ENCODE measurements at regions not wholly inside any gene's neighbourhood (a gene's known extent, or its start where the extent isn't known, plus 50 kb on each side); places are given as distances from the start of the nearest gene placed in this dataset.

DNA sequence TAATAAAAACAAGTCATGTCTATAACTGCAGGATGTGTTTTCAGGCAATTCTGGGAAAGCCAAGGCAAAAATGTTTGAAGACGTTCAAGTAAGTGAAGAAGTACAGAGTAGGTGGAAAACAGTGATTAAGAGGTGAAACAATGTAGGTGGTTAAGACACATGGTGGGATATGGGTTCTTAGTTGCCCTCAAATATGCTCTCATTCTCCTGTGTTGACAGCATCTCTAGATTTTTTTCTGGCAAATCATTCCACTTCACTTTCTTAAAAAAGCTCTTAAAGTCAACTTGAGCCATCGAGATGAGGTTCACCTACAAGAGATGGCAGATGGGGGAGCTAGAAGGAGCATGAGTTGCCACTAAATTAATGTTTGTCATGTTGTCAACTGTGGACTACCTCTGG is 1041.0 kb upstream of the CNTN5 start:
- no peak for TF ChIP-seq EZH2 (IDR thresholded peaks at IDR 0.05; ENCODE audit: borderline replicate concordance, low read depth, low read length, poor library complexity, severe bottlenecking)
- TF ChIP-seq, protein P1, sequence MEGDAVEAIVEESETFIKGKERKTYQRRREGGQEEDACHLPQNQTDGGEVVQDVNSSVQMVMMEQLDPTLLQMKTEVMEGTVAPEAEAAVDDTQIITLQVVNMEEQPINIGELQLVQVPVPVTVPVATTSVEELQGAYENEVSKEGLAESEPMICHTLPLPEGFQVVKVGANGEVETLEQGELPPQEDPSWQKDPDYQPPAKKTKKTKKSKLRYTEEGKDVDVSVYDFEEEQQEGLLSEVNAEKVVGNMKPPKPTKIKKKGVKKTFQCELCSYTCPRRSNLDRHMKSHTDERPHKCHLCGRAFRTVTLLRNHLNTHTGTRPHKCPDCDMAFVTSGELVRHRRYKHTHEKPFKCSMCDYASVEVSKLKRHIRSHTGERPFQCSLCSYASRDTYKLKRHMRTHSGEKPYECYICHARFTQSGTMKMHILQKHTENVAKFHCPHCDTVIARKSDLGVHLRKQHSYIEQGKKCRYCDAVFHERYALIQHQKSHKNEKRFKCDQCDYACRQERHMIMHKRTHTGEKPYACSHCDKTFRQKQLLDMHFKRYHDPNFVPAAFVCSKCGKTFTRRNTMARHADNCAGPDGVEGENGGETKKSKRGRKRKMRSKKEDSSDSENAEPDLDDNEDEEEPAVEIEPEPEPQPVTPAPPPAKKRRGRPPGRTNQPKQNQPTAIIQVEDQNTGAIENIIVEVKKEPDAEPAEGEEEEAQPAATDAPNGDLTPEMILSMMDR (conservative IDR thresholded peaks at IDR 0.05; ENCODE audit: low read depth, low read length), result no peak
- intact Hi-C loops (cut with micrococcal nuclease; ENCODE audit: unreplicated experiment), result no loop called here
- no peak overlapping the region for H3K4me3 ChIP-seq (ENCODE audit: low read depth, low read length, poor library complexity, severe bottlenecking)
- CTCF ChIA-PET, result no interaction called here
- POLR2A ChIA-PET (ENCODE audit: low non-redundant PET), result no interaction called here
- no peak for DNase-seq (ENCODE audit: low spot score)
- H3K27me3 ChIP-seq (replicated peaks; ENCODE audit: insufficient read depth, low read depth, low read length, poor library complexity), result no peaks in the 10 kb centered on the region
- no peaks in the 10 kb centered on the region for H3K4me1 ChIP-seq (ENCODE audit: insufficient read depth, low read length, poor library complexity, severe bottlenecking)
- H3K36me3 ChIP-seq (ENCODE audit: insufficient read depth, low read length, poor library complexity, severe bottlenecking), result no peaks in the 10 kb centered on the region
- H3K27ac ChIP-seq (ENCODE audit: low read depth, low read length, poor library complexity, severe bottlenecking), result no peak overlapping the region
- no TSS peak for BruUV-seq (replicated peaks)
- H3K9me3 ChIP-seq (ENCODE audit: low read depth, low read length, poor library complexity, severe bottlenecking), result no peaks in the 10 kb centered on the region

DNA sequence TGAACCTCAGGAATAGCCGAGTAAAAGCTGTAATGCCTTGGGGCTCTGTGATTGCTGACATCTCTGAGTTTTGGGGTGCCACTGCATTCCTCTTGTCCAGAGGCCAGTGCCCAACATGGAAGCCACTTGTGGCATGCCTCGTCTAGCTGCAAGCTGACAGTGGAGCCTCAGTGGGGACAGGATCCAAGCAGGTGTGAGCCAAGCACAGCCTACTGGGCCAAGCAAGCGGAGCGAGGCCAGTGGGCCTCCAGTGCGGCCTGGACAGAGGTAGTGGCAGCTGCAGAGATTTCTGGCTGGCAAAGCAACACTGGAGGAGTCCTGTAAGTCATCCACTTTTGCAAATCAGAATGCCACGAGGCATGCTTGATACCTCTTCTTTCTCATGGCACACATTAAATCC is 1038.2 kb upstream of the CNTN5 start:
- BruUV-seq (replicated peaks), result no TSS peak
- no peaks in the 10 kb centered on the region for H3K36me3 ChIP-seq (ENCODE audit: insufficient read depth, low read length, poor library complexity, severe bottlenecking)
- no peaks in the 10 kb centered on the region for H3K4me1 ChIP-seq (ENCODE audit: insufficient read depth, low read length, poor library complexity, severe bottlenecking)
- ChIA-PET CTCF (no interaction called here), POLR2A (ENCODE audit: low non-redundant PET) (no interaction called here)
- no peak for DNase-seq (ENCODE audit: low spot score)
- H3K9me3 ChIP-seq (ENCODE audit: low read depth, low read length, poor library complexity, severe bottlenecking), result no peaks in the 10 kb centered on the region
- TF ChIP-seq, protein P1 (conservative IDR thresholded peaks at IDR 0.05; ENCODE audit: low read depth, low read length), result no peak
- no peak for TF ChIP-seq EZH2 (IDR thresholded peaks at IDR 0.05; ENCODE audit: borderline replicate concordance, low read depth, low read length, poor library complexity, severe bottlenecking)
- no peaks in the 10 kb centered on the region for H3K27me3 ChIP-seq (replicated peaks; ENCODE audit: insufficient read depth, low read depth, low read length, poor library complexity)
- no peak overlapping the region for H3K4me3 ChIP-seq (ENCODE audit: low read depth, low read length, poor library complexity, severe bottlenecking)
- intact Hi-C loops (cut with micrococcal nuclease; ENCODE audit: unreplicated experiment), result no loop called here
- H3K27ac ChIP-seq (ENCODE audit: low read depth, low read length, poor library complexity, severe bottlenecking), result no peak overlapping the region

DNA sequence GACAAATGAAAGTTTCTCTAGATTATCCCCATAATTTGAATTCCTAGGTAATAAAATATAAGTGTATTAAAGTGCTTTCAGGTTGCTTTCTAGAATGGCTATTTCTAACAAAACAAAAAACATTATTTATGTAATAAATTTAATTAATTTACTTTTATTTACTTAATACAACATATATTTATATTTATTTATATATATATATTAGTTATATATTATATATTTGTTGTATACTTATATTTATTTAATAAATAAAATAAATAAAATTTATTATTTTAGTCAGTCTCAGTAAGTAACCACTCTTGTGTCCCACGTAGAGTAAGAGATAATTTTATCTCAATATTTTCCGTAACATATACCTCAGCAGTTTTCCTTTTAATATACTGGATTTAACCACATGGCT is 1031.6 kb upstream of the CNTN5 start:
- intact Hi-C loops (cut with micrococcal nuclease; ENCODE audit: unreplicated experiment), result no loop called here
- Histone ChIP-seq H3K36me3 (ENCODE audit: insufficient read depth, low read length, poor library complexity, severe bottlenecking) (no peaks in the 10 kb centered on the region), H3K4me3 (ENCODE audit: low read depth, low read length, poor library complexity, severe bottlenecking) (no peak overlapping the region), H3K9me3 (ENCODE audit: low read depth, low read length, poor library complexity, severe bottlenecking) (no peaks in the 10 kb centered on the region), H3K27me3 (replicated peaks; ENCODE audit: insufficient read depth, low read depth, low read length, poor library complexity) (no peaks in the 10 kb centered on the region), H3K4me1 (ENCODE audit: insufficient read depth, low read length, poor library complexity, severe bottlenecking) (no peaks in the 10 kb centered on the region), H3K27ac (ENCODE audit: low read depth, low read length, poor library complexity, severe bottlenecking) (no peak overlapping the region)
- BruUV-seq (replicated peaks), result no TSS peak
- DNase-seq (ENCODE audit: low spot score), result no peak
- ChIA-PET CTCF (no interaction called here), POLR2A (ENCODE audit: low non-redundant PET) (no interaction called here)
- no peak for TF ChIP-seq EZH2 (IDR thresholded peaks at IDR 0.05; ENCODE audit: borderline replicate concordance, low read depth, low read length, poor library complexity, severe bottlenecking)
- TF ChIP-seq, protein P1 (conservative IDR thresholded peaks at IDR 0.05; ENCODE audit: low read depth, low read length), result no peak

Measured in A673 (cell line).